GM23338 (cell line): ENCODE measurements at regions not wholly inside any gene's neighbourhood (a gene's known extent, or its start where the extent isn't known, plus 50 kb on each side); places are given as distances from the start of the nearest gene placed in this dataset.

Experiments
- ATAC-seq: fragments of 200-7000 bp; cut with Tn5 transposase; 3 replicates; pipeline ENCODE4 v1.9.1; 2020
- DNase-seq: peaks from one replicate; pipeline ENCODE4 v3.0.0-alpha.2; 2015; ENCODE audit warnings: low spot score
- H2AFZ ChIP-seq: fragments of 200-600 bp; sonication (generic); 2 replicates; pipeline ENCODE4 v1.8.0; 2016; ENCODE audit warnings: antibody characterized with exemption, mild to moderate bottlenecking, moderate library complexity
- H3F3A ChIP-seq: fragments of 200-600 bp; sonication (generic); replicated peaks from 2 replicates; pipeline ENCODE4 v1.8.0; 2017; ENCODE audit warnings: antibody characterized with exemption, mixed run types, low read depth
- H3K27ac ChIP-seq: fragments of 200-600 bp; sonication (generic); 2 replicates; pipeline ENCODE4 v1.6.1; 2016; ENCODE audit warnings: low read depth
- H3K27me3 ChIP-seq: fragments of 200-600 bp; sonication (generic); 2 replicates; pipeline ENCODE4 v1.8.0; 2016; ENCODE audit warnings: mild to moderate bottlenecking, mixed run types, moderate library complexity; ENCODE audit not compliant: insufficient read depth
- H3K36me3 ChIP-seq: fragments of 200-600 bp; sonication (generic); 2 replicates; pipeline ENCODE4 v1.8.0; 2016; ENCODE audit warnings: mild to moderate bottlenecking; ENCODE audit not compliant: insufficient read depth
- H3K4me1 ChIP-seq: fragments of 200-600 bp; sonication (generic); 2 replicates; pipeline ENCODE4 v1.8.0; 2016; ENCODE audit warnings: mild to moderate bottlenecking, moderate library complexity; ENCODE audit not compliant: insufficient read depth
- H3K4me2 ChIP-seq: fragments of 200-600 bp; sonication (generic); 2 replicates; pipeline ENCODE4 v1.7.1; 2017; ENCODE audit warnings: mixed run types
- H3K4me3 ChIP-seq: fragments of 200-600 bp; sonication (generic); 2 replicates; pipeline ENCODE4 v1.6.1; 2016; ENCODE audit warnings: mixed run types
- H3K79me2 ChIP-seq: fragments of 200-600 bp; sonication (generic); replicated peaks from 2 replicates; pipeline ENCODE4 v1.8.0; 2017; ENCODE audit warnings: mild to moderate bottlenecking; ENCODE audit not compliant: insufficient read depth
- H3K9me2 ChIP-seq: fragments of 200-600 bp; sonication (generic); 2 replicates; pipeline ENCODE4 v1.8.0; 2017; ENCODE audit not compliant: insufficient read depth
- H4K20me1 ChIP-seq: fragments of 200-600 bp; sonication (generic); replicated peaks from 2 replicates; pipeline ENCODE4 v1.8.0; 2017; ENCODE audit warnings: mild to moderate bottlenecking; ENCODE audit not compliant: insufficient read depth
- H3K27ac Mint-ChIP-seq: 2 replicates; pipeline ENCODE4 v1.8.0; 2020; ENCODE audit warnings: inconsistent platforms, mild to moderate bottlenecking, moderate library complexity, mixed read lengths
- H3K27me3 Mint-ChIP-seq: 3 replicates; pipeline ENCODE4 v1.8.0; 2022; ENCODE audit warnings: low read depth, mild to moderate bottlenecking, moderate library complexity, mixed read lengths, inconsistent platforms; ENCODE audit not compliant: insufficient read depth, poor library complexity
- H3K36me3 Mint-ChIP-seq: 3 replicates; pipeline ENCODE4 v1.8.0; 2021; ENCODE audit warnings: low read depth, mild to moderate bottlenecking, inconsistent platforms, moderate library complexity, mixed read lengths
- H3K4me1 Mint-ChIP-seq: 3 replicates; pipeline ENCODE4 v1.8.0; 2020; ENCODE audit warnings: mild to moderate bottlenecking, inconsistent platforms, mixed read lengths
- H3K4me3 Mint-ChIP-seq: 3 replicates; pipeline ENCODE4 v1.8.0; 2021; ENCODE audit warnings: moderate library complexity, mild to moderate bottlenecking, inconsistent platforms, mixed read lengths
- H3K9me3 Mint-ChIP-seq: 3 replicates; pipeline ENCODE4 v1.8.0; 2020; ENCODE audit warnings: moderate library complexity, mild to moderate bottlenecking, inconsistent platforms, mixed read lengths
- ETS1 ChIP-seq: IDR thresholded peaks from 2 replicates; pipeline ENCODE4 v1.6.1; 2016; ENCODE audit warnings: antibody characterized with exemption
- JUNB ChIP-seq: IDR thresholded peaks from one replicate; pipeline ENCODE4 v1.6.1; 2016; ENCODE audit warnings: antibody characterized with exemption; ENCODE audit not compliant: unreplicated experiment
- REST ChIP-seq: IDR thresholded peaks from one replicate; pipeline ENCODE4 v1.6.1; 2018; ENCODE audit warnings: antibody characterized with exemption; ENCODE audit not compliant: unreplicated experiment
- STAT1 ChIP-seq: IDR thresholded peaks from one replicate; pipeline ENCODE4 v1.6.1; 2016; ENCODE audit warnings: antibody characterized with exemption; ENCODE audit not compliant: unreplicated experiment
- ZNF331 ChIP-seq: fragments of 250-450 bp; sonication (Bioruptor Pico); IDR thresholded peaks from 2 replicates; pipeline ENCODE4 v1.5.0; 2020; ENCODE audit warnings: low read depth, mild to moderate bottlenecking, moderate library complexity
- TF ChIP-seq, protein P1 (sequence below): fragments of 250-450 bp; sonication (Bioruptor Pico); IDR thresholded peaks from 2 replicates; pipeline ENCODE4 v1.5.0; 2020; ENCODE audit warnings: mild to moderate bottlenecking, moderate library complexity

DNA sequence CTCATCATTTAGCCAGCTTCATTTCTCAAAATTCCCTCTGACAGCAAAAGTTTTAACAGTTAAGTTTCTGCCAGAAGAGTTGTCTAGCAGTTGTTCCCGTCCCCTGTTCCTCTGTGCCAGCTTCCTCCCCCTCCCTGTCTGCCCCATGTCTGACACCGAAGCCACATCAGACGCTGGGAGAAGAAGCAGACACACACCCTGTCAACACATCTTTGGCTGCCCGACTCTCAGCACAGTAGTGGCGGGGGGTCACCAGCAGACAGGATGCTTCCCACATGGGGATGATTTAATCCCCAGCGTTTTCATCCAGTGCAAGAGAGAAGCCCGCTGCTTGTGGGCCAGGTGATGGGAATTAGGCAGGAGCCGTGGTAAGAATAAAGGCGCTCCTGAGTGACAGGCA is 379.4 kb upstream of the RUNX1 start:
- peak overlapping the region; percentile 88 for H2AFZ ChIP-seq
- H3K27me3 ChIP-seq = no peaks in the 10 kb centered on the region
- no peak overlapping the region for H3K4me2 ChIP-seq
- no peaks in the 10 kb centered on the region for H3F3A ChIP-seq
- H3K9me3 Mint-ChIP-seq = peaks cover 24% of the 10 kb centered on the region
- peaks cover 24% of the 10 kb centered on the region for H3K4me1 ChIP-seq
- H3K4me3 Mint-ChIP-seq = no peak overlapping the region
- H3K79me2 ChIP-seq = no peaks in the 10 kb centered on the region
- TF ChIP-seq STAT1 (no peak), ETS1 (no peak), JUNB (no peak), ZNF331 (CRISPR knock-in tag) (no peak), REST (no peak)
- TF ChIP-seq, protein P1, sequence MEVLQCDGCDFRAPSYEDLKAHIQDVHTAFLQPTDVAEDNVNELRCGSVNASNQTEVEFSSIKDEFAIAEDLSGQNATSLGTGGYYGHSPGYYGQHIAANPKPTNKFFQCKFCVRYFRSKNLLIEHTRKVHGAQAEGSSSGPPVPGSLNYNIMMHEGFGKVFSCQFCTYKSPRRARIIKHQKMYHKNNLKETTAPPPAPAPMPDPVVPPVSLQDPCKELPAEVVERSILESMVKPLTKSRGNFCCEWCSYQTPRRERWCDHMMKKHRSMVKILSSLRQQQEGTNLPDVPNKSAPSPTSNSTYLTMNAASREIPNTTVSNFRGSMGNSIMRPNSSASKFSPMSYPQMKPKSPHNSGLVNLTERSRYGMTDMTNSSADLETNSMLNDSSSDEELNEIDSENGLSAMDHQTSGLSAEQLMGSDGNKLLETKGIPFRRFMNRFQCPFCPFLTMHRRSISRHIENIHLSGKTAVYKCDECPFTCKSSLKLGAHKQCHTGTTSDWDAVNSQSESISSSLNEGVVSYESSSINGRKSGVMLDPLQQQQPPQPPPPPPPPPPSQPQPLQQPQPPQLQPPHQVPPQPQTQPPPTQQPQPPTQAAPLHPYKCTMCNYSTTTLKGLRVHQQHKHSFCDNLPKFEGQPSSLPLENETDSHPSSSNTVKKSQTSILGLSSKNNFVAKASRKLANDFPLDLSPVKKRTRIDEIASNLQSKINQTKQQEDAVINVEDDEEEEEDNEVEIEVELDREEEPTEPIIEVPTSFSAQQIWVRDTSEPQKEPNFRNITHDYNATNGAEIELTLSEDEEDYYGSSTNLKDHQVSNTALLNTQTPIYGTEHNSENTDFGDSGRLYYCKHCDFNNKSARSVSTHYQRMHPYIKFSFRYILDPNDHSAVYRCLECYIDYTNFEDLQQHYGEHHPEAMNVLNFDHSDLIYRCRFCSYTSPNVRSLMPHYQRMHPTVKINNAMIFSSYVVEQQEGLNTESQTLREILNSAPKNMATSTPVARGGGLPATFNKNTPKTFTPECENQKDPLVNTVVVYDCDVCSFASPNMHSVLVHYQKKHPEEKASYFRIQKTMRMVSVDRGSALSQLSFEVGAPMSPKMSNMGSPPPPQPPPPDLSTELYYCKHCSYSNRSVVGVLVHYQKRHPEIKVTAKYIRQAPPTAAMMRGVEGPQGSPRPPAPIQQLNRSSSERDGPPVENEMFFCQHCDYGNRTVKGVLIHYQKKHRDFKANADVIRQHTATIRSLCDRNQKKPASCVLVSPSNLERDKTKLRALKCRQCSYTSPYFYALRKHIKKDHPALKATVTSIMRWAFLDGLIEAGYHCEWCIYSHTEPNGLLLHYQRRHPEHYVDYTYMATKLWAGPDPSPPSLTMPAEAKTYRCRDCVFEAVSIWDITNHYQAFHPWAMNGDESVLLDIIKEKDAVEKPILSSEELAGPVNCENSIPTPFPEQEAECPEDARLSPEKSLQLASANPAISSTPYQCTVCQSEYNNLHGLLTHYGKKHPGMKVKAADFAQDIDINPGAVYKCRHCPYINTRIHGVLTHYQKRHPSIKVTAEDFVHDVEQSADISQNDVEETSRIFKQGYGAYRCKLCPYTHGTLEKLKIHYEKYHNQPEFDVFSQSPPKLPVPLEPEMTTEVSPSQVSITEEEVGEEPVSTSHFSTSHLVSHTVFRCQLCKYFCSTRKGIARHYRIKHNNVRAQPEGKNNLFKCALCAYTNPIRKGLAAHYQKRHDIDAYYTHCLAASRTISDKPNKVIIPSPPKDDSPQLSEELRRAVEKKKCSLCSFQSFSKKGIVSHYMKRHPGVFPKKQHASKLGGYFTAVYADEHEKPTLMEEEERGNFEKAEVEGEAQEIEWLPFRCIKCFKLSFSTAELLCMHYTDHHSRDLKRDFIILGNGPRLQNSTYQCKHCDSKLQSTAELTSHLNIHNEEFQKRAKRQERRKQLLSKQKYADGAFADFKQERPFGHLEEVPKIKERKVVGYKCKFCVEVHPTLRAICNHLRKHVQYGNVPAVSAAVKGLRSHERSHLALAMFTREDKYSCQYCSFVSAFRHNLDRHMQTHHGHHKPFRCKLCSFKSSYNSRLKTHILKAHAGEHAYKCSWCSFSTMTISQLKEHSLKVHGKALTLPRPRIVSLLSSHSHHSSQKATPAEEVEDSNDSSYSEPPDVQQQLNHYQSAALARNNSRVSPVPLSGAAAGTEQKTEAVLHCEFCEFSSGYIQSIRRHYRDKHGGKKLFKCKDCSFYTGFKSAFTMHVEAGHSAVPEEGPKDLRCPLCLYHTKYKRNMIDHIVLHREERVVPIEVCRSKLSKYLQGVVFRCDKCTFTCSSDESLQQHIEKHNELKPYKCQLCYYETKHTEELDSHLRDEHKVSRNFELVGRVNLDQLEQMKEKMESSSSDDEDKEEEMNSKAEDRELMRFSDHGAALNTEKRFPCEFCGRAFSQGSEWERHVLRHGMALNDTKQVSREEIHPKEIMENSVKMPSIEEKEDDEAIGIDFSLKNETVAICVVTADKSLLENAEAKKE (CRISPR knock-in tag) = no peak
- no peak; the same call in 2 of the 3 replicates for ATAC-seq
- H3K36me3 ChIP-seq = no peaks in the 10 kb centered on the region
- H3K4me3 ChIP-seq = 0 out of 2 replicates have a peak overlapping the region, but pooled peaks have one; percentile 23
- DNase-seq = peak; percentile 16
- no peaks in the 10 kb centered on the region for H3K9me2 ChIP-seq
- H3K36me3 Mint-ChIP-seq = peaks cover 20% of the 10 kb centered on the region
- H3K27ac ChIP-seq = no peak overlapping the region
- H3K27ac Mint-ChIP-seq = no peak overlapping the region
- peaks cover 3% of the 10 kb centered on the region for H3K27me3 Mint-ChIP-seq
- no peaks in the 10 kb centered on the region for H4K20me1 ChIP-seq
- H3K4me1 Mint-ChIP-seq = peaks cover 9% of the 10 kb centered on the region
